Calu3 (cell line): ENCODE measurements at regions not wholly inside any gene's neighbourhood (a gene's known extent, or its start where the extent isn't known, plus 50 kb on each side); places are given as distances from the start of the nearest gene placed in this dataset.
"Not testable (repeated sequence)": the region's sequence is repeated elsewhere in the genome, so short reads cannot be mapped to it uniquely, and the experiment has no call there.

ENCODE experiments used
- BruUV-seq: library from RNA; stranded (reverse); fragments of 400-500 nt; replicated peaks from 2 replicates; lab custom pipeline; 2021; lab: Mats Ljungman, UMichigan
- CTCF ChIA-PET: fragments of 300-600 bp; sonication (Branson Sonifier 250); formaldehyde crosslinking; loops from one replicate; lab custom pipeline; 2022; ENCODE audit warnings: antibody characterized with exemption; lab: Charles Lee
- DNase-seq: peaks from one replicate; pipeline ENCODE4 v3.0.0; 2022
- H3K27ac Mint-ChIP-seq: one replicate; pipeline ENCODE4 v1.8.0; 2022; ENCODE audit warnings: mixed read lengths; ENCODE audit not compliant: unreplicated experiment
- H3K27me3 Mint-ChIP-seq: one replicate; pipeline ENCODE4 v1.8.0; 2022; ENCODE audit warnings: mixed read lengths; ENCODE audit not compliant: unreplicated experiment
- H3K36me3 Mint-ChIP-seq: one replicate; pipeline ENCODE4 v1.8.0; 2022; ENCODE audit warnings: mild to moderate bottlenecking, moderate library complexity, mixed read lengths; ENCODE audit not compliant: insufficient read depth, unreplicated experiment
- H3K4me1 Mint-ChIP-seq: one replicate; pipeline ENCODE4 v1.8.0; 2022; ENCODE audit warnings: mild to moderate bottlenecking, low read depth, mixed read lengths; ENCODE audit not compliant: unreplicated experiment
- H3K4me3 Mint-ChIP-seq: one replicate; pipeline ENCODE4 v1.8.0; 2022; ENCODE audit warnings: mild to moderate bottlenecking, low read depth, moderate library complexity, mixed read lengths; ENCODE audit not compliant: unreplicated experiment
- H3K9me3 Mint-ChIP-seq: one replicate; pipeline ENCODE4 v1.8.0; 2022; ENCODE audit warnings: low read depth, mixed read lengths; ENCODE audit not compliant: unreplicated experiment
- CTCF ChIP-seq: fragments of 200-600 bp; IDR thresholded peaks from one replicate; pipeline ENCODE4 v1.8.0; 2022; ENCODE audit warnings: antibody characterized with exemption; ENCODE audit not compliant: unreplicated experiment
- intact Hi-C: fragments of 100-400 bp; cut with micrococcal nuclease; formaldehyde crosslinking; loops from one replicate; pipeline ENCODE4 v1.10.0; 2022; ENCODE audit not compliant: unreplicated experiment

GRCh38 chr10:77723376-77723775 is 85.8 kb upstream of the KCNMA1 start:
- no peak overlapping the region for H3K4me3 Mint-ChIP-seq
- H3K27ac Mint-ChIP-seq: no peak overlapping the region
- H3K27me3 Mint-ChIP-seq: no peaks in the 10 kb centered on the region
- TF ChIP-seq CTCF: no peak
- H3K36me3 Mint-ChIP-seq: no peaks in the 10 kb centered on the region
- BruUV-seq: no TSS peak
- CTCF ChIA-PET: no interaction called here
- intact Hi-C loops: loop anchor here (2.0 kb wide), 1 partner anchor 13 kb away; no protein-coding TSS in a partner anchor
- no peak for DNase-seq
- peaks cover 26% of the 10 kb centered on the region for H3K4me1 Mint-ChIP-seq
- H3K9me3 Mint-ChIP-seq: peaks cover 7% of the 10 kb centered on the region

- CTCF ChIA-PET: interaction anchor here (0.8 kb wide), 1 partner anchor 12 kb away, joined by 5 read pairs; no protein-coding TSS in a partner anchor
- H3K9me3 Mint-ChIP-seq, H3K4me3 Mint-ChIP-seq, H3K36me3 Mint-ChIP-seq, BruUV-seq, H3K27me3 Mint-ChIP-seq: not testable (repeated sequence)
- peak; percentile 39 for DNase-seq
- peaks cover 30% of the 10 kb centered on the region for H3K4me1 Mint-ChIP-seq
- peak overlapping the region; percentile 2 for H3K27ac Mint-ChIP-seq
- intact Hi-C loops: loop anchor here (2.0 kb wide), 1 partner anchor 14 kb away; no protein-coding TSS in a partner anchor
These were observed 85.3 kb upstream of the KCNMA1 start for GRCh38 chr10:77722956-77723355.

- Mint-ChIP-seq H3K27ac (no peak overlapping the region), H3K36me3 (no peaks in the 10 kb centered on the region), H3K9me3 (peaks cover 5% of the 10 kb centered on the region), H3K27me3 (no peaks in the 10 kb centered on the region), H3K4me1 (peaks cover 31% of the 10 kb centered on the region), H3K4me3 (no peak overlapping the region)
- TF ChIP-seq CTCF: no peak
- no TSS peak for BruUV-seq
- CTCF ChIA-PET: interaction anchor here (0.7 to 0.8 kb wide), 2 partner anchors 10 to 263 kb away, joined by 3 to 4 read pairs; no protein-coding TSS in a partner anchor
- intact Hi-C loops: loop anchor here (2.0 kb wide), 1 partner anchor 15 kb away; no protein-coding TSS in a partner anchor
- DNase-seq: no peak
These were observed 84.2 kb upstream of the KCNMA1 start for GRCh38 chr10:77721815-77722214.

- peaks cover 28% of the 10 kb centered on the region for H3K4me1 Mint-ChIP-seq
- no peak overlapping the region for H3K27ac Mint-ChIP-seq
- no TSS peak for BruUV-seq
- no peak overlapping the region for H3K4me3 Mint-ChIP-seq
- H3K9me3 Mint-ChIP-seq: peaks cover 3% of the 10 kb centered on the region
- no peak for TF ChIP-seq CTCF
- H3K36me3 Mint-ChIP-seq: no peaks in the 10 kb centered on the region
- H3K27me3 Mint-ChIP-seq: no peaks in the 10 kb centered on the region
- DNase-seq: no peak
- intact Hi-C loops: loop anchor here (1.0 to 10.0 kb wide), 3 partner anchors 37 to 324 kb away; no protein-coding TSS in a partner anchor
- CTCF ChIA-PET: no interaction called here
These were observed 81.3 kb upstream of the KCNMA1 start for GRCh38 chr10:77718957-77719356.

- H3K27ac Mint-ChIP-seq, H3K36me3 Mint-ChIP-seq, BruUV-seq, DNase-seq, H3K4me3 Mint-ChIP-seq, H3K9me3 Mint-ChIP-seq, H3K27me3 Mint-ChIP-seq: not testable (repeated sequence)
- H3K4me1 Mint-ChIP-seq: peaks cover 22% of the 10 kb centered on the region
- CTCF ChIA-PET: interaction anchor here (0.5 to 1.0 kb wide), 2 partner anchors 20 to 274 kb away, joined by 3 to 6 read pairs; no protein-coding TSS in a partner anchor
- intact Hi-C loops: loop anchor here (10.0 kb wide), 2 partner anchors 256 to 324 kb away; no protein-coding TSS in a partner anchor
These were observed 80.7 kb upstream of the KCNMA1 start for GRCh38 chr10:77718312-77718711.
